Dermis blood vessel endothelial cell (primary cell): ENCODE measurements at regions not wholly inside any gene's neighbourhood (a gene's known extent, or its start where the extent isn't known, plus 50 kb on each side); places are given as distances from the start of the nearest gene placed in this dataset.
"Not testable (repeated sequence)": the region's sequence is repeated elsewhere in the genome, so short reads cannot be mapped to it uniquely, and the experiment has no call there.

ENCODE experiments used
- DNase-seq: peaks from one replicate; pipeline ENCODE4 v3.0.0; 2010

- no peak for DNase-seq
These were observed 131.7 kb upstream of the GRIK3 start for GRCh38 chr1:37166005-37166404.

DNA sequence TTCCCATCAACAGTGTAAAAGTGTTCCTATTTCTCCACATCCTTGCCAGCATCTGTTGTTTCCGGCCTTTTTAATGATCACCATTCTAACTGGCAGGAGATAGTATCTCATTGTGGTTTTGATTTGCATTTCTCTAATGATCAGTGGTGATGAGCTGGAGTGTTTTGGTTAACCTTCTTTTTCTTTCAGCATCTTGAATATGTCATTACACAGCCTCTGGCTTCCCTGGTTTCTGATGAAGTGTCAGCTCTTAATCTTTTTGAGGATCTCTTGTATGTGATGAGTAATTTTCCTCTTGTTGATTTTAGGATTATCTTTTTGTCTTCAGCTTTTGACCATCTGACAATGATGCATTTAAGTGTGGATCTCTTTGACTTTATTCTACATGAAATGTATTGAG is 133.2 kb upstream of the GRIK3 start:
- no peak for DNase-seq

DNA sequence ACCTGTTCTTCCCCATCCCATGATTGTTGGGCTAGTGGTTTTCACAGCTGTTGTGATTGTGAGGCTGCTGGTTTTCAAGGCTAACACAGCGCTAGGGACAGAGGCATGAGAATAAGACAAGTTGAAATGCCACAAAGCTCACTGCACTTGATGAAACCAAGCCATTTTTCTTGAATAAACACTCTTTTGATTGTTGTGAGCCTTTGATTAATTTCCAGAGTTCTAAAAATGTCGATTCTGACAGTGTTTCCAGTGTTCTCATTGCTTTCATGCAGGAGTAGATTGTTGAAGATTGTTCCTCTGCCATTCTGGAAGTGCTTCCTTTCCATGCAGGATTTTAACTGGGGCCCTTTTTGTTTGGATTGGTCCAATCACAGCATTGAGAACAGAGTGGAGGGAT is 134.9 kb upstream of the GRIK3 start:
- DNase-seq = no peak

DNA sequence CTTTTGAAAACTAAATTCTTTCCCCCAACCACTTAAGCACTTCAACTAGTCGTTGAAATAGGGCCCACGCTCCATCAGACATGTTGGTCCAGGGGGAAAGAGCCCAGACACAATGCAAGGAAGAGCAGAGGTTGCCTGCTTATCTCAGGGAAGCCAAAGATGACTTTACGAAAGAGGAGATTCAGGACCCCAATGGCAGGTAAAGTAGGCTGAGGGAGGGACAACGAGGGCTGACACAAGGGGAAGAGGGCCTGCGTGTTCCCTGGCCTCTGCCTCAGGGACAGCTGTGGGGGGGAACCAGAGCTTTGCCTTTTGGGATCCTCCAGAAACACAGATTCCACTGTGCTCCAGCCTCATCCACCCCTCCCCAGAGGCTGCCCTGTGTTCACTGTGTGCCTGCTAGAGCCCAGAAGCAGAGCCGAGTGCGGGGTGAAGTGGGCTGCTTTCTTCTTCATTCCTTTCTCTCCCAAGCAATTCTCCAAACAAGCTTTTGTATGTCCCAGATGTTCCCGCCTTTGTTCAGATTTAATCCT is 135.5 kb upstream of the GRIK3 start:
- no peak for DNase-seq

- no peak for DNase-seq
These were observed 137.4 kb upstream of the GRIK3 start for GRCh38 chr1:37171691-37172090.

DNA sequence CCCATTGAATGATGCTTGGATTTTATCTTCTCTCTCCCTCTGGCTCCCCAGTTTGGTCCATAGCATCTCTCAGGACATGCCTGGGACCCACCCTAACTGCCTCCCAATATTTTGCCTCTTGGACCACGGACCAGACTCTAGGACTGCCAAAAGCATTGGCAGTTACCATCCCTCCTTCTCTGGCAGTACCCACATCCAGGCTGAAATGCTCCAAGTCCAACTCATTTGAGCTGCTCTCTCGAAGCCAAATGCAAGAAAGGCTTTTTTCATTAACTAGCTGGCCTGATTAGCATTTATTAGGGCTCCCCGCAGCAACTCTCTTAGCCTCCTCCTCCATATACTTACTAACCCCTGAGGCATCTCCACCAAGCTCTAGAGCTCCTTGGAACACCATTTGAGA is 140.0 kb upstream of the GRIK3 start:
- DNase-seq = no peak

DNA sequence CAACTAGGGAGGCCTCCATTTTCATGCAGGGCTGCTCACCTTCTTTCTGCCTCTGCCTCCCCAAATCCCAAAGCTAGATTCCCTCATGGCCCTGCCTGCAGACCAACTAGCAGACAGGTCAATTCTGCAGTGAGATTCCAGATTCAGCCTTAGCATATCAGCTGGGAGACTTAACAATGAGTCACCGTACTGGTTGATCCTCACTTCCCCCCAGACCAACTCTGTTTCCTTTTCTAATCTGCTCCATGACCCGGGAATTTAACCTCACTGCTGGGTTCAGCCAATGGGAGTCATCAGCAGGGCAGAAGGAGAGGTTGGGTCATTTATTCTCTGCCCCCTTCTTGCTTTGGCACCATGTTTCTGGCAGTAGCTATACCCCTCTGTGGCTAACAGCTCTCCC is 140.6 kb upstream of the GRIK3 start:
- peak; percentile 75 for DNase-seq

GRCh38 chr1:37175666-37176215 is 141.4 kb upstream of the GRIK3 start:
- DNase-seq = no peak

DNA sequence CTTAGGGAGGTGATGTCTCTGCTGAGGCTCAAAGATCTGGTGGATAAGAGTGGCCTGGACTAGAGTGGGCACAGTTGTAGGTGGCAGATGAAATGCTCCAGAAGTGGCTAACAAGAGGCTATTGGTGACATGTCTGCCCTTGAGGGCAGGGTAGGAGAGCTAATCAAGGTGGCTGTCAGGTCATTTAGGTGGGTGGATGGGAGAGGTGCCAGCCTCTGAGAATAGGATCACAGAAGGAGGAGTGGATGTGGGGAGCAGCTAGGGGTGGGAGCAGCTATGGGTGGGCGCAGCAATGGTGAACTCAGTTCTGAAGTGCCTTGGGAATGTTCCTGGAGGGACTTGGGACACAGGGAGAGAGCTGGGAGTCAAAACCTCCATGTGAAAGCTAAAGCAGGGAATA is 142.0 kb upstream of the GRIK3 start:
- DNase-seq = no peak

DNA sequence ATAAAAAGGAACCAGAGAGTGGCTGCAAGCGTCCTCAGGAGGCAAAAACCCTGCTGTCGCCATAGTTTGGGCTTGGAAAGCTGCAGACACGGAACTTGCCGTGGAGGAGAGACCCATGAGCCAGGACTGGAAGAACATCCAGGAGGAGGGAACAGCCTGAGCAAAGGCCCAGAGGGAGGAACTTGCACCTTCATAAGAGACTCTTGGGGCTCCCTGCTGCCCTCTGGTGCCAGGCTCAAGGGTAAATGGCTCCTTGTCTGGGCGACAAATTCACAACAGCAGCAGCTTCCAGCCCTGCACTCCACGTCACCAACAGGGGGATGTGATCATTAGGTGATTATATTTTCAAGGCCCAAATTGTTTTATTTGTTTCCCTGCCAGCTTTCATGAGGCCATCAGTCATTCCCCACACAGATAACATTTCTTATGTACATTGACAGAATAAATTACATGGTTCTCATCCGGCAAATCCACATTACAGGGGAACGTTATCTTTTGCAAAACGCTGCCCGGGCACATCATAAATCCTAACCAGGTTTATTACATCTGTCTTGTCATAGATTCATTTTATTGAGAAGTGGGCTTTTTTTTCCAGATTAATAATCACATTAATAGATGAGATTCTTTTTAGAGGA is 143.0 kb upstream of the GRIK3 start:
- peak; percentile 56 for DNase-seq

- DNase-seq = no peak
These were observed 147.1 kb upstream of the GRIK3 start for GRCh38 chr1:37181425-37181824.

DNA sequence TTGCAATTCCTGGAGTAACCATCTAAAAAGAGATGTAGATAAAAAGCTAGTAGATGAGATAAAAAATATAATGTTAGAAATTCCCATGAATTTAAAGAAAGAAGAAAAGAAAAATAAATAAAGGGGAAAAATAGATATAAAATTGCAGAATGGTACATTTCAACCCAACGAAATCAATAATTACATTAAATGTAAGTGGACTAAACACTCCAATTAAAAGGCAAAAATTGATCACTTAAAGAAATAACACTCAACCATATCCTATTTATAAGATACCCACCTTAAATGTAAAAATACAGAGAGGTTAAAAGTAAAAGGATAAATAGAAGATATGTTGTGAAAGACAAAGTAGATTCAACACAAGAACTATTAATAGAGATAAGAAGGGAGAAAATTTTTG is 150.5 kb upstream of the GRIK3 start:
- DNase-seq = no peak

GRCh38 chr1:37186246-37186756 is 152.0 kb upstream of the GRIK3 start:
- peak; percentile 10 for DNase-seq

- DNase-seq = no peak
These were observed 154.8 kb upstream of the GRIK3 start for GRCh38 chr1:37189111-37189510.

DNA sequence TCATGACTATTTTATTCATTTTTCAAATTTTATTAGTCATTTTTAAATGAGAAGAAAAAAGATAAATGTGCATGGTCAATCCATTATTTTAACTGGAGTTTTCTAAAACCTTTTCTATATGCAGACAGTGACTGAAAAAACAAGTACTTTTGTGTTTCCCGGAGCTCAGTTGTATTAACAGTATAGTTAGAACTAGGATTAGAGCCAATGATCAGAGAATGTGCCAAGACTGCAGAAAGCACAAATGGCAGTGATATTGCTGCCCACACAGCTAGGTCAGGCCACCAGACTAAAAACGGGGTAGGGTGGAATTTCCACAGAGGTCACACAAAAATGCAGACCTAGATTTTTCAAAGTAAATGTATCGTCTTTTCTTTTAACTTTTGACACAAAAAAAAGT is 163.1 kb upstream of the GRIK3 start:
- no peak for DNase-seq

GRCh38 chr1:37214305-37214704 is 180.0 kb upstream of the GRIK3 start:
- DNase-seq = not testable (repeated sequence)

DNA sequence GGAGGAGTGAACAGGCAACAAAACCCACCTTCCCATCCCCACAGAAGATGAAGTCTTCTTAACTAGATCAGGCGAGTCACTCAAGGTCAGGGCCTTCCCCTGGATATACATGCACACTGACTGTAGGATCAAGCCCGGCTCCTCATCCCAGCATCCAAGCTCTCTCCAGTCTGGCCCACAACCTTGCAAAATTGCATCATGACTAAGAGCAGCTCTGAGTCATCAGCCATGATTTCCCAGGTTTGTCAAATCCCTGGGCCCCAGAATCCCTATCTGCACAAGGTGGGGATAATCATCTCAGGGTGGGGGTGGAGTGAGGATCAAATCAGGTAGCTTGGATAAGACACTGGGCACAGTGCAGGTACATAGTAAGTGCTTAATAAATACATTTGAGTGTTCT is 199.3 kb upstream of the GRIK3 start:
- no peak for DNase-seq

- DNase-seq = no peak
These were observed 200.7 kb upstream of the GRIK3 start for GRCh38 chr1:37234941-37235418.

- DNase-seq = no peak
These were observed 203.6 kb upstream of the GRIK3 start for GRCh38 chr1:37237948-37238347.

DNA sequence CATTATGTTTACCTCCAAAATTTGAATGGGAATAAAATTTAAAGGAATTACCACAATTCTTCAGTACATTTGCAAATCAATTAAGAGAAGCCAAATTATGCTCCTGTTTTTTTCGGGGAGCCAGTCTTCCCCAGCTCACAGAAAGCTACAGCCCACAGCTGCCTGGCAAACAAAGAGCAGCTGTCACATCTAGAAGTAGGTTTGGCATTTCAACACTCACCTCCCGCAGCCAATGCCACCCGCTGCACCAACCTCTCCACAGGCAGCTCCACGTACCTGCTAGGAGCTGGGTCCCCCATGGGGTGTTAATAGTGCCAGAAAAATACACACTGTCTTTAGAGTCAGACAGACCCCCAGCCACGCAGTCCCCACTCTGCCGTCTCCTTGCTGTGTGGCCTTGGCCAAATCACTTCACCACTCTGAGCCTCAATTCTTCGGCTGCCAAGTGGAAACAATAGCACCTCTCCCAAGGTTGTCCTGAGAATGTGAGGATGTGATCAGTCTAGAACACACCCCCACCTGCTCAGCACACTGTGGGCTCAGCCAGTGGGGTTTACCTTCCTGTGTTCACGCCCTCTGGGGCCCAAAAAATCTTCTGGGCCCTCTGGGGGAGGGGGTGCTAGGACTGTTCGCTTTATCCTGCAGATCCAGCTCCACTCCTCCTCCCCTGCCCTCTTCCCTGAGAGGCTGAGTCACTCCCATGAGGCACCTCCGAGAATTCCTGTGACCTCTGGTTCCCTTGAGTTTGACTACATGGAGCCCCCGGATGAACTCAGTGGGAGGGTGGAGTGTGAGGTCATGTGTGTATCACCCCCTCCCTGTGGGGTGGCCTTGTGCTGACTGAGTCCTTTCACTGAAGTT is 204.3 kb upstream of the GRIK3 start:
- DNase-seq = no peak

- DNase-seq = no peak
These were observed 205.0 kb upstream of the GRIK3 start for GRCh38 chr1:37239225-37239740.

GRCh38 chr1:37240897-37241296 is 206.6 kb upstream of the GRIK3 start:
- no peak for DNase-seq

DNA sequence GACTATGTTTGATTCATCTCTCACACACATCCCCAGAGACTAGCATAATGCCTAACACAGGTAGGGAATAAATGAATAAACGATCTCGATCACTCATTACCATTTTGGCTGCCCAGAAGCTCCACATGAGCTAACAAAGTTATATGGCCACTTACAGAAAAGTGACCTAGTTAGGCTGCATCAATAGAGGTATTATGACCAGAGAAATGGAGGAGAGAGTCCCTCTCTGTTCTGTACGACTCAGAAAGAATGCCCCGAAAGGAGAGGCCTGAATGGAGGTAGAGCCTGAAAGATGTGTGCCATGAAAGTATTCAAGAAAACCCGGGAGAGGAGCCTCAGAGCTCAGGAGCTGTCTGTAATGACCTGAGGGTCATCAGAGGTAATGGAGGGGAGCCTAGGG is 208.2 kb upstream of the GRIK3 start:
- no peak for DNase-seq
